A549 (cell line): ENCODE measurements at regions not wholly inside any gene's neighbourhood (a gene's known extent, or its start where the extent isn't known, plus 50 kb on each side); places are given as distances from the start of the nearest gene placed in this dataset.

Experiments
- EP300 ChIP-seq, 2 experiments: fragments of >200 bp; sonication (Bioruptor Twin); formaldehyde crosslinking; IDR thresholded peaks; 2 replicates in 1 of 2; 3 replicates in 1 of 2; pipeline ENCODE4 v1.6.1; 2016 to 2017
- MAZ ChIP-seq: fragments of 150-350 bp; IDR thresholded peaks from 2 replicates; pipeline ENCODE4 v1.6.1; 2014; ENCODE audit warnings: antibody characterized with exemption, low read depth, low read length, borderline replicate concordance
- MYC ChIP-seq: IDR thresholded peaks from 2 replicates; pipeline ENCODE4 v1.6.1; 2012; ENCODE audit warnings: mild to moderate bottlenecking, inconsistent platforms, low read length, improper control_type of control experiment, borderline replicate concordance
- POLR2A ChIP-seq: IDR thresholded peaks from 2 replicates; pipeline ENCODE4 v1.6.1; 2012; ENCODE audit warnings: mild to moderate bottlenecking, low read length
- POLR2AphosphoS2 ChIP-seq: conservative IDR thresholded peaks from 2 replicates; pipeline ENCODE4 v1.6.1; 2012; ENCODE audit warnings: low read length, improper control_type of control experiment, inconsistent platforms
- RCOR1 ChIP-seq: fragments of 150-350 bp; IDR thresholded peaks from 2 replicates; pipeline ENCODE4 v1.6.1; 2014; ENCODE audit warnings: antibody characterized with exemption, low read length, low read depth
- RFX5 ChIP-seq: fragments of 450-650 bp; IDR thresholded peaks from 2 replicates; pipeline ENCODE4 v1.7.1; 2014; ENCODE audit warnings: antibody characterized with exemption, mild to moderate bottlenecking, moderate library complexity
- SMC3 ChIP-seq: fragments of >200 bp; sonication (Bioruptor Twin); formaldehyde crosslinking; IDR thresholded peaks from 3 replicates; pipeline ENCODE4 v1.6.1; 2018; ENCODE audit warnings: inconsistent platforms
- TF ChIP-seq, protein P1 (sequence below): fragments of >200 bp; sonication (Bioruptor Twin); formaldehyde crosslinking; IDR thresholded peaks from 3 replicates; pipeline ENCODE4 v1.5.1; 2016
- TF ChIP-seq, protein P2 (sequence below): IDR thresholded peaks from 2 replicates; pipeline ENCODE4 v1.6.1; 2012
- TF ChIP-seq, protein P3 (sequence below): fragments of 200-600 bp; sonication (generic); IDR thresholded peaks from 2 replicates; pipeline ENCODE4 v1.6.1; 2016; ENCODE audit warnings: antibody characterized with exemption, mild to moderate bottlenecking, moderate library complexity

DNA sequence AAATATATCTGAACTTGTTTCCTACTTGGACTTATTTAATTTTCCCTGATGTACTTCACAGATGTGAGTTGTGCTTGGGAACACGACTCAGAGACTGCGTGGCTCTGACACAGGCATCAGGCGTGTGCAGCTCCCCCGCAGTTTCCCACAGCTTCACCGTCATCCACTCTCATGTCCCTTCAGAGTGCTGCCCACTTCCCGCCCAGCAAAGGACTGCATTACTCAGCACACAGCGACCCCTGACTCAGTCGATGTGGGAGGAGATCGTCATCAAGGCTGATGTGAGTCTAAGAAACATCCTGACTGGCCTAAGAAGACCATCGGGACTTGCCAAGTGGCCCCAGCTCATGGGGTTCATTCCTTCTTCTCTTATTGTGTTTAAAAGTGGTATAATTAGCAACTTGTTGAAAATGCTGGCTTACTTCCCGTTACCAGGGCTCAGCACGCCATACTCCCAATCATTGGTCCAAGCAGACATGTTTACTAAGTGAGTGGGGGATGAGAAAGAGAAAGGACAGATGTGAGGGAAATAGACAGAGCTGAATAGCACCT is 539.4 kb upstream of the JARID2 start:
- TF ChIP-seq SMC3 (no peak), MAZ (no peak), MYC (no peak), RFX5 (no peak), POLR2A (no peak), POLR2AphosphoS2 (no peak), EP300 (IDR thresholded peaks at IDR 0.05) (no peak), RCOR1 (no peak)
- TF ChIP-seq, protein P1, sequence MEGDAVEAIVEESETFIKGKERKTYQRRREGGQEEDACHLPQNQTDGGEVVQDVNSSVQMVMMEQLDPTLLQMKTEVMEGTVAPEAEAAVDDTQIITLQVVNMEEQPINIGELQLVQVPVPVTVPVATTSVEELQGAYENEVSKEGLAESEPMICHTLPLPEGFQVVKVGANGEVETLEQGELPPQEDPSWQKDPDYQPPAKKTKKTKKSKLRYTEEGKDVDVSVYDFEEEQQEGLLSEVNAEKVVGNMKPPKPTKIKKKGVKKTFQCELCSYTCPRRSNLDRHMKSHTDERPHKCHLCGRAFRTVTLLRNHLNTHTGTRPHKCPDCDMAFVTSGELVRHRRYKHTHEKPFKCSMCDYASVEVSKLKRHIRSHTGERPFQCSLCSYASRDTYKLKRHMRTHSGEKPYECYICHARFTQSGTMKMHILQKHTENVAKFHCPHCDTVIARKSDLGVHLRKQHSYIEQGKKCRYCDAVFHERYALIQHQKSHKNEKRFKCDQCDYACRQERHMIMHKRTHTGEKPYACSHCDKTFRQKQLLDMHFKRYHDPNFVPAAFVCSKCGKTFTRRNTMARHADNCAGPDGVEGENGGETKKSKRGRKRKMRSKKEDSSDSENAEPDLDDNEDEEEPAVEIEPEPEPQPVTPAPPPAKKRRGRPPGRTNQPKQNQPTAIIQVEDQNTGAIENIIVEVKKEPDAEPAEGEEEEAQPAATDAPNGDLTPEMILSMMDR, result no peak
- TF ChIP-seq, protein P2, sequence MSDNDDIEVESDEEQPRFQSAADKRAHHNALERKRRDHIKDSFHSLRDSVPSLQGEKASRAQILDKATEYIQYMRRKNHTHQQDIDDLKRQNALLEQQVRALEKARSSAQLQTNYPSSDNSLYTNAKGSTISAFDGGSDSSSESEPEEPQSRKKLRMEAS, result no peak
- TF ChIP-seq, protein P3, sequence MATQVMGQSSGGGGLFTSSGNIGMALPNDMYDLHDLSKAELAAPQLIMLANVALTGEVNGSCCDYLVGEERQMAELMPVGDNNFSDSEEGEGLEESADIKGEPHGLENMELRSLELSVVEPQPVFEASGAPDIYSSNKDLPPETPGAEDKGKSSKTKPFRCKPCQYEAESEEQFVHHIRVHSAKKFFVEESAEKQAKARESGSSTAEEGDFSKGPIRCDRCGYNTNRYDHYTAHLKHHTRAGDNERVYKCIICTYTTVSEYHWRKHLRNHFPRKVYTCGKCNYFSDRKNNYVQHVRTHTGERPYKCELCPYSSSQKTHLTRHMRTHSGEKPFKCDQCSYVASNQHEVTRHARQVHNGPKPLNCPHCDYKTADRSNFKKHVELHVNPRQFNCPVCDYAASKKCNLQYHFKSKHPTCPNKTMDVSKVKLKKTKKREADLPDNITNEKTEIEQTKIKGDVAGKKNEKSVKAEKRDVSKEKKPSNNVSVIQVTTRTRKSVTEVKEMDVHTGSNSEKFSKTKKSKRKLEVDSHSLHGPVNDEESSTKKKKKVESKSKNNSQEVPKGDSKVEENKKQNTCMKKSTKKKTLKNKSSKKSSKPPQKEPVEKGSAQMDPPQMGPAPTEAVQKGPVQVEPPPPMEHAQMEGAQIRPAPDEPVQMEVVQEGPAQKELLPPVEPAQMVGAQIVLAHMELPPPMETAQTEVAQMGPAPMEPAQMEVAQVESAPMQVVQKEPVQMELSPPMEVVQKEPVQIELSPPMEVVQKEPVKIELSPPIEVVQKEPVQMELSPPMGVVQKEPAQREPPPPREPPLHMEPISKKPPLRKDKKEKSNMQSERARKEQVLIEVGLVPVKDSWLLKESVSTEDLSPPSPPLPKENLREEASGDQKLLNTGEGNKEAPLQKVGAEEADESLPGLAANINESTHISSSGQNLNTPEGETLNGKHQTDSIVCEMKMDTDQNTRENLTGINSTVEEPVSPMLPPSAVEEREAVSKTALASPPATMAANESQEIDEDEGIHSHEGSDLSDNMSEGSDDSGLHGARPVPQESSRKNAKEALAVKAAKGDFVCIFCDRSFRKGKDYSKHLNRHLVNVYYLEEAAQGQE, result no peak
